NCI-H146 treated with DMSO at 0.1 percent for 48 hours (cell line): ENCODE measurements at regions not wholly inside any gene's neighbourhood (a gene's known extent, or its start where the extent isn't known, plus 50 kb on each side); places are given as distances from the start of the nearest gene placed in this dataset.

Source experiments
- DNase-seq: peaks from one replicate; lab custom pipeline; 2025; ENCODE audit not compliant: unreplicated experiment; lab: John Stamatoyannopoulos, UW

DNA sequence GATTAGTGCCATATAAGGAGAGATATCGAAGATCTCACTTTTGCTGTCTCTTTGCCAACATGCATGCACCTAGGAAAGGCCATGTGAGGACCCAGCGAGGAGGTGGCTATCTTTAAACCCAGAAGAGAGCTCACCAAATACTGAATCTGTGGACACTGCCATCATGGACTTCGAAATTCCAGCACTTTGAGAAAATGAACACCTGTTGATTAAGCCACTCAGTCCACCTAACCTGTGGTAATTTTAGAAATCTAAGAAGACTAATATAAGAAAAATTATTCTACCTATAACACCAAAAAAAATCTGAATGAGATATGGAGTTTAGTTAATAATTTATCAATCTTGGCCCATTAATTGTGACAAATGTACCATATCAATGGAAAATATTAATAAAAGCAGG is 193.6 kb upstream of the CARD18 start:
- no peak for DNase-seq

DNA sequence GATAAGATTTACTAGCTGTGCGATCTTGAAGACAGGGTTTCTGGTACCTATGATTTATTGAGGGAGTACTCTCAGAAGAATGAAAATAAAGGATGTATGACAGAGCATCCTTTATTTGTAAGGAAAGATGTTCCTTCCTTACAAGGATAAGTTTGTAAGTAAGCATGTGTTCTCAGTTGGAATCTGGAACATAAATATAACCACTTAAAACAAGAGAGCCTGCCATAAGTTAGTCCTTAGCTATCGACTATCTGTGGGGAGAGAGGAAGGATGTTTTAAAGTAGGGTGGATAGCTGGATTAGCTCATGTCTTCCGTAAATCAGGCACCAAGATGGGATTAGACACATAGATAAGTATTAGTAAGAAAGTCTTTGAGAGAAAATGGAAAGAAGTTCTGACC is 192.6 kb upstream of the CARD18 start:
- DNase-seq, result no peak

DNA sequence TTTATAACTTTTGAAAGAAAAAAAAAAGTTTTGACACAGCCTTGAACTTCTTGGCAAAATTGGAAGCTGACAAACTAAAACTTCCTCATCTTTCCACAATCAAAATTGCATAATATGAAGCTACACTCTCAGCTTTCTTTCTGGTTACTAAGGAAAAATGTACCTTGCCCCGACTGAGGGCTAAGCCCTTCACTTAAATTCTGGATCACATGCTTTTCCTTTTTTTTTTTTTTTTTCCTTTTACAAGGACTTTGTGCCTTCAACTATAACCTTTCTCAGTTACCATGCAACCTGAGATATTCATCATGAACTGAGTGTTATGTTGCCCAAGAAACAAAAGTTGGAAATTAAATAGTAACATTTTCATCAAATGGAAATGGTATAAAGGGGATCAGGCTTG is 188.5 kb upstream of the CARD18 start:
- no peak for DNase-seq

DNA sequence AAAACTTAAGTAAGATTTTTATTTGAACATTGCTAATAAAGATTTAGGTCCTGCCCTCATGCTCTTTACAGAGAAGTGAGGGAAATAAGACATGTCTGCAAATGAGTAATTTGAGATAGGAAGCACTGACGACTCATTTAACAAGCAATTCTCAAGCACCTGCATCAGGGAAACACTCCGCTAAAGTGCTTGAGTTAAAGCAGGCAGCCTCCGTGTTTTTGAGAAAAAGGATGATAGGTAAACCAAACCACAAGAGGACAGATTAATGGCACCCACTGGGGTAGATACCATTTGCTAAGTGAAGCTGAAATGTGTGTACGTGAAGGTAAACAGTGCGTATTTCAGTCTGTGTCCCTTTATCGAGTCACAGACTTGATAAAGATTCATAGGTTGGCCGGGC is 184.6 kb upstream of the CARD18 start:
- no peak for DNase-seq

DNA sequence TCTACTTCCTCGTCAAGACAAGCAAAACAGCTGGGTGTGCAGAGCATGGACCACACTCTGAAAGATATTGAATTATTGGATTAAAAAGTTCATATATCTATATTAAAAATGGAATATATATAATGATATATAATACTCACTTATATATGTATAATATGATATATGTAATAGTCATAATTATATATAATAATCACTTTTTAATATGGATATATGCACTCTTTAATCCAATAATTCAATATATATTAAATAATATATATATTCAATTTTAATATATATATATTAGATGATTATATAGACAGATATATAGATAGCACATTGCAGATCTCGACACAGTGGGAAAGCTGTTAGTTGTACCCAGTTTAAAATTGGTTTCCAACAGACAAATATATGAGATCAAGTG is 182.1 kb upstream of the CARD18 start:
- DNase-seq, result no peak

- no peak for DNase-seq
These were observed 175.7 kb upstream of the CARD18 start for GRCh38 chr11:105315287-105315686.

DNA sequence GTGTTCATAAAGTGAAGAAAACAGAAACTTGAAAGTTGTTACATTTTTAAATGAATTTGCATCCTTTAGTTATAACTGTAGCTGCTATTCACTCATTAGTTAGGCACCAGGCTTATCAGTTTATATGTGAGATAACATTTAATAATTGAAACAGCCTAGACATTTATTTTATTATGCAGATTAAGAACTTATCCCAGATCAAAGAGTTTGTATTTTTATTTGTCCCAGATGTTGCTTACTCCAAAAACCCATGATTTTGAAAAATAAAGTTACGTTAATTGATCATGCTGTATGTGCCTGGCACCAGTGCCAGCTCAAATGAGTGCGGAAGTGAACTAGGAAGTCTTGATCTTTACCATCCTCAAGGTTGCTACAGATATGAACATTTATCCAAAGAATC is 172.7 kb upstream of the CARD18 start:
- no peak for DNase-seq

DNA sequence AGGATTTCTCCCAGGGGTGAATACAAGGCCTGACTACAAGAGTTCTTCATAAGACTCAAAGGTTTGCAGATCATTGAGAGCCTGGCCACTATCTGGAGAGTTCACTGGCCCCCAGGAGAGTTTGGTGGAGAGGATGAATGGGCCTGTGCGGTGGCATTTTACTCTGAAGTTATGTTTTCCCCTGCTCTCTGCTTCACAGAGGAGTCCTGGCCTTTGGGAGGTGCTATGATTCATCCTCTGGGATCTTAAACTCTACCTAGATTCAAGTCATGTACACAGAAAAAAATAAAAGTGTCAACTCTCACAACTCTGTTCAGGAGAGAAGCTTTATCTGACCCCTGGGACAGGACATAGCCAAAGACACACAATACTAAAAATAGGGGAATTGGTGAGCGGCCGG is 159.1 kb upstream of the CARD18 start:
- no peak for DNase-seq

- DNase-seq, result no peak
These were observed 158.6 kb upstream of the CARD18 start for GRCh38 chr11:105298174-105298573.

- no peak for DNase-seq
These were observed 157.9 kb upstream of the CARD18 start for GRCh38 chr11:105297463-105297862.

DNA sequence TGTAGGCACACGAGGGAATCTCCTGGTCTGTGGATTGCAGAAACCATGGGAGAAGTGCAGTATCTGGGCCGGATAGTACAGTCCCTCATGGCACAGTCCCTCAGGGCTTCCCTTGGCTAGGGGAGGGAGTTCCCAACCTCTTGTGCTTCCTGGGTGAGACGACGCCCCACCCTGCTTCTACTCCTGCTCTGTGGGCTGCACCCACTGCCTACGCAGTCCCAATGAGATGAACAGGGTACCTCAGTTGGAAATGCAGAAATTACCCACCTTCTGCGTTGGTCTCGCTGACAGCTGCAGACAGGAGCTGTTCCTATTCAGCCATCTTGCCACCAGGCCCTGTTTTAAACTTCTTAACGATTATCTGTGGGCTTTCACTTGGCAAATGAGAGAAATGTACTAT is 157.2 kb upstream of the CARD18 start:
- no peak for DNase-seq

GRCh38 chr11:105296386-105296785 is 156.8 kb upstream of the CARD18 start:
- DNase-seq, result no peak

GRCh38 chr11:105282658-105283057 is 143.1 kb upstream of the CARD18 start:
- DNase-seq, result no peak

- DNase-seq, result no peak
These were observed 135.1 kb upstream of the CARD18 start for GRCh38 chr11:105274631-105275030.

- no peak for DNase-seq
These were observed 134.2 kb upstream of the CARD18 start for GRCh38 chr11:105273660-105274280.

DNA sequence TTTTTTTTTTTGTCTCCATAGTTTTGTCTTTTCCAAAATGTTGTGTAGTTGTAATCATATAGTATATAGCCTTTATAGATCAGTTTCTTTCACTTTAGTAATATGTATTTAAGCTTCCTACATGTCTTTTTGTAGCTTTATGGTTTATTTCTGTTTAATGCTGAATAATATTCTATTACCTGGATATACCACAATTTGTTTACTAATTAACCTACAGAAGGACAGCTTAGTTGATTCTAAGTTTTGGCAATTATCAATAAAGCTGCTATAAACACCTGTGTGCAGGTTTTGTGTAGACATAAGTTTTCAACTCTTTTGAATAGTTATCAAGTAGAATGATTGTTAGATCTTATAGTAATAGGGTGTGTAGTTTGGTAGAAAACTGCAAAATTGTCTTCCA is 130.3 kb upstream of the CARD18 start:
- DNase-seq, result no peak

DNA sequence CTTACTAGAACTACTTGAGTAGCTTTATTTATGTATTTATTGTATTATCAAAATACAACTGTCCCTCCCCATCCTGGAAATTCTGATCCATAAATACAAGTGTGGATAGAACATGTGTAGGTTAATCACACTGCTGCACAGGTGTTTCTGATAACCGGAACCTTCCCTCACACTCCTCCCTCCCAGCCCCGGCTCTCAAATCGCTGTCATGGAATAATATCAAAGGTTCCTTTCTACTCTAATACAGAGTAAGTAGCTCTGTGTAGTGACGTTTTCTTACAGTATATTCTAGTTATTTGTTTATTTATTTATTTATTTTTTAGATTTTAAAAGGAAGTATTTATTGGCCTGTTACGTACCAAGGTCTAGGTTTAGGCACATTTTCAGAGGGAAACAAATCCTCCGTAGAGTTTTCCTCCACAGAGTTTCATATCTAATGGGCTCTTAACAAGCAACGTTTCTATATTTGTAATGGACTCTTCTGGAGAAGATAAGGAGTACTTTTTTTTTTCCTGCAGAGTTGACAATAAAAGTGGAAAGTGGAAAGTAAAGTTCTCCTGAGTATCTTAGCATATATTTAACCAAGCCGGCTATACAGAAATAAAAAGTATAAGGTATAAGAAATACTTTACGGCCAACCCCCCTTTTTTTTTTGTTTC is 129.0 kb upstream of the CARD18 start:
- DNase-seq, result no peak

GRCh38 chr11:105265845-105266244 is 126.3 kb upstream of the CARD18 start:
- no peak for DNase-seq

- no peak for DNase-seq
These were observed 121.4 kb upstream of the CARD18 start for GRCh38 chr11:105260976-105261375.

GRCh38 chr11:105245781-105246315 is 106.3 kb upstream of the CARD18 start:
- no peak for DNase-seq

GRCh38 chr11:105244160-105244825 is 104.7 kb upstream of the CARD18 start:
- DNase-seq, result no peak

GRCh38 chr11:105241136-105241535 is 101.6 kb upstream of the CARD18 start:
- no peak for DNase-seq
